ENCODE measurements at regions not wholly inside any gene's neighbourhood (a gene's known extent, or its start where the extent isn't known, plus 50 kb on each side); places are given as distances from the start of the nearest gene placed in this dataset.

GRCh38 chr12:64558754-64559153 is 51.5 kb upstream of the RASSF3 start:
- TF ChIP-seq, protein P1, sequence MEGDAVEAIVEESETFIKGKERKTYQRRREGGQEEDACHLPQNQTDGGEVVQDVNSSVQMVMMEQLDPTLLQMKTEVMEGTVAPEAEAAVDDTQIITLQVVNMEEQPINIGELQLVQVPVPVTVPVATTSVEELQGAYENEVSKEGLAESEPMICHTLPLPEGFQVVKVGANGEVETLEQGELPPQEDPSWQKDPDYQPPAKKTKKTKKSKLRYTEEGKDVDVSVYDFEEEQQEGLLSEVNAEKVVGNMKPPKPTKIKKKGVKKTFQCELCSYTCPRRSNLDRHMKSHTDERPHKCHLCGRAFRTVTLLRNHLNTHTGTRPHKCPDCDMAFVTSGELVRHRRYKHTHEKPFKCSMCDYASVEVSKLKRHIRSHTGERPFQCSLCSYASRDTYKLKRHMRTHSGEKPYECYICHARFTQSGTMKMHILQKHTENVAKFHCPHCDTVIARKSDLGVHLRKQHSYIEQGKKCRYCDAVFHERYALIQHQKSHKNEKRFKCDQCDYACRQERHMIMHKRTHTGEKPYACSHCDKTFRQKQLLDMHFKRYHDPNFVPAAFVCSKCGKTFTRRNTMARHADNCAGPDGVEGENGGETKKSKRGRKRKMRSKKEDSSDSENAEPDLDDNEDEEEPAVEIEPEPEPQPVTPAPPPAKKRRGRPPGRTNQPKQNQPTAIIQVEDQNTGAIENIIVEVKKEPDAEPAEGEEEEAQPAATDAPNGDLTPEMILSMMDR (conservative IDR thresholded peaks at IDR 0.05 in 1 of 2, IDR thresholded peaks at IDR 0.05 in 1 of 2; ENCODE audit: extremely low read depth in 1 of 2, insufficient read depth in 1 of 2, low read depth in 1 of 2, low read length in 2 of 2), result no peak
- TF ChIP-seq EZH2 (IDR thresholded peaks at IDR 0.05; ENCODE audit: borderline replicate concordance, low read length), result no peak
